ENCODE measurements at regions not wholly inside any gene's neighbourhood (a gene's known extent, or its start where the extent isn't known, plus 50 kb on each side); places are given as distances from the start of the nearest gene placed in this dataset.

- TF ChIP-seq CTCF (conservative IDR thresholded peaks at IDR 0.05 in 1 of 2, IDR thresholded peaks at IDR 0.05 in 1 of 2; ENCODE audit: extremely low read depth in 1 of 2, insufficient read depth in 1 of 2, low read depth in 1 of 2, low read length in 2 of 2) (no peak), EZH2 (IDR thresholded peaks at IDR 0.05; ENCODE audit: borderline replicate concordance, low read length) (no peak)
These were observed 109.2 kb downstream of the FAM76B start for GRCh38 chr11:95680169-95680929.

Measured in mammary epithelial cell (primary cell).